ENCODE measurements at regions not wholly inside any gene's neighbourhood (a gene's known extent, or its start where the extent isn't known, plus 50 kb on each side); places are given as distances from the start of the nearest gene placed in this dataset.
A peak's percentile ranks its signal among the peaks of the same experiment; 100 is the strongest.

- TF ChIP-seq CTCF (IDR thresholded peaks at IDR 0.05; ENCODE audit: control insufficient read depth, extremely low read depth, insufficient read depth): no peak
- H3K4me3 ChIP-seq (ENCODE audit: low read depth, low read length): no peak overlapping the region
- DNase-seq (ENCODE audit: low read depth): no peak
These were observed 58.0 kb upstream of the TMEM163 start for GRCh38 chr2:134776836-134777235.

GRCh38 chr2:134777593-134777992 lies 58.8 kb upstream of the TMEM163 start:
- TF ChIP-seq CTCF (IDR thresholded peaks at IDR 0.05; ENCODE audit: control insufficient read depth, extremely low read depth, insufficient read depth): no peak
- no peak overlapping the region for H3K4me3 ChIP-seq (ENCODE audit: low read depth, low read length)
- DNase-seq (ENCODE audit: low read depth): no peak

GRCh38 chr2:134778372-134778771 lies 59.6 kb upstream of the TMEM163 start:
- peak; percentile 78 for TF ChIP-seq CTCF (IDR thresholded peaks at IDR 0.05; ENCODE audit: control insufficient read depth, extremely low read depth, insufficient read depth)
- no peak overlapping the region for H3K4me3 ChIP-seq (ENCODE audit: low read depth, low read length)
- no peak for DNase-seq (ENCODE audit: low read depth)

- no peak for DNase-seq (ENCODE audit: low read depth)
- H3K4me3 ChIP-seq (ENCODE audit: low read depth, low read length): no peak overlapping the region
- TF ChIP-seq CTCF (IDR thresholded peaks at IDR 0.05; ENCODE audit: control insufficient read depth, extremely low read depth, insufficient read depth): no peak
These were observed 57.4 kb upstream of the ACMSD start for GRCh38 chr2:134780972-134781371.

GRCh38 chr2:134782107-134782506 lies 56.3 kb upstream of the ACMSD start:
- no peak overlapping the region for H3K4me3 ChIP-seq (ENCODE audit: low read depth, low read length)
- DNase-seq (ENCODE audit: low read depth): no peak
- TF ChIP-seq CTCF (IDR thresholded peaks at IDR 0.05; ENCODE audit: control insufficient read depth, extremely low read depth, insufficient read depth): no peak

- TF ChIP-seq CTCF (IDR thresholded peaks at IDR 0.05; ENCODE audit: control insufficient read depth, extremely low read depth, insufficient read depth): peak; percentile 76
- peak; percentile 50 for DNase-seq (ENCODE audit: low read depth)
- no peak overlapping the region for H3K4me3 ChIP-seq (ENCODE audit: low read depth, low read length)
These were observed 55.6 kb upstream of the ACMSD start for GRCh38 chr2:134782792-134783191.

GRCh38 chr2:134783912-134784311 lies 54.5 kb upstream of the ACMSD start:
- no peak for DNase-seq (ENCODE audit: low read depth)
- TF ChIP-seq CTCF (IDR thresholded peaks at IDR 0.05; ENCODE audit: control insufficient read depth, extremely low read depth, insufficient read depth): no peak
- no peak overlapping the region for H3K4me3 ChIP-seq (ENCODE audit: low read depth, low read length)

Data from LNCaP clone FGC (cell line).